Sigmoid colon (tissue), 6 donors: ENCODE measurements at regions not wholly inside any gene's neighbourhood (a gene's known extent, or its start where the extent isn't known, plus 50 kb on each side); places are given as distances from the start of the nearest gene placed in this dataset.

ENCODE experiments used
- DNase-seq: peaks from one replicate; pipeline ENCODE4 v3.0.0-alpha.2; 2019
- H3K27ac ChIP-seq, 4 donors: fragments of 200-600 bp; sonication (generic); one replicate each; pipeline ENCODE4 v1.5.1; 2016 to 2019; ENCODE audit warnings: mild to moderate bottlenecking in 1 of 4
- H3K27me3 ChIP-seq, 3 donors: fragments of 200-600 bp; sonication (generic); one replicate each; pipeline ENCODE4 v1.5.1; 2019; ENCODE audit warnings: mild to moderate bottlenecking in 1 of 3
- H3K36me3 ChIP-seq, 4 donors: fragments of 200-600 bp; sonication (generic); one replicate each; pipeline ENCODE4 v1.5.1; 2016 to 2019
- H3K4me1 ChIP-seq, 4 donors: fragments of 200-600 bp; sonication (generic); one replicate each; pipeline ENCODE4 v1.5.1; 2017 to 2019
- H3K4me3 ChIP-seq, 4 donors: fragments of 200-600 bp; sonication (generic); one replicate each; pipeline ENCODE4 v1.5.1; 2017 to 2019; ENCODE audit warnings: mild to moderate bottlenecking in 2 of 4, moderate library complexity in 1 of 4
- H3K9me3 ChIP-seq, 4 donors: fragments of 200-600 bp in 3 of 4; sonication (generic) in 3 of 4; one replicate each; pipeline versions ENCODE4 v1.5.1 to v1.6.1; 2013 to 2019
- CTCF ChIP-seq, 4 experiments: fragments of 450-650 bp in 3 of 4; fragments of 200-600 bp in 1 of 4; IDR thresholded peaks; one replicate each; pipeline ENCODE4 v1.5.1; 2016 to 2019; ENCODE audit warnings: antibody characterized with exemption in 4 of 4, mild to moderate bottlenecking in 3 of 4, moderate library complexity in 2 of 4
- EP300 ChIP-seq, 4 donors: sonication (generic); formaldehyde crosslinking; IDR thresholded peaks; one replicate each; pipeline ENCODE4 v1.6.1; 2017; ENCODE audit warnings: antibody characterized with exemption in 4 of 4
- POLR2A ChIP-seq, 2 donors: fragments of 450-650 bp; IDR thresholded peaks; one replicate each; pipeline ENCODE4 v1.6.1; 2016; ENCODE audit warnings: antibody characterized with exemption in 2 of 2, mild to moderate bottlenecking in 2 of 2, moderate library complexity in 2 of 2
- POLR2AphosphoS5 ChIP-seq, 4 donors: sonication (generic); formaldehyde crosslinking; IDR thresholded peaks; one replicate each; pipeline ENCODE4 v1.6.1; 2017; ENCODE audit warnings: antibody characterized with exemption in 4 of 4
- WGBS, 2 donors: extraction: QIAGEN DNeasy Blood & Tissue Kit; methylation state at CpG; one replicate each; pipeline ENCODE4 v1.1.7; 2013; 5-methylcytosine and 5-hydroxymethylcytosine counted together
- intact Hi-C: fragments of 100-400 bp; cut with DNase I; formaldehyde crosslinking; loops from one replicate; pipeline ENCODE4 v1.15.1; 2023
- donor health status: healthy with polysubstance abuse.
- donor health status: healthy.

- no peak for TF ChIP-seq POLR2A (IDR thresholded peaks at IDR 0.05)
- no peak for TF ChIP-seq POLR2AphosphoS5 (IDR thresholded peaks at IDR 0.05)
- TF ChIP-seq CTCF (IDR thresholded peaks at IDR 0.05) = no peak
- TF ChIP-seq EP300 (IDR thresholded peaks at IDR 0.05) = no peak
- no peak overlapping the region for H3K4me3 ChIP-seq
- no peaks in the 10 kb centered on the region for H3K27me3 ChIP-seq
- H3K4me1 ChIP-seq = no peaks in the 10 kb centered on the region
- no peaks in the 10 kb centered on the region for H3K36me3 ChIP-seq
- intact Hi-C loops = no loop called here
- H3K27ac ChIP-seq = no peak overlapping the region
- no peaks in the 10 kb centered on the region for H3K9me3 ChIP-seq
- DNase-seq = no peak
Observed at GRCh38 chr6:84467296-84467695, 239.9 kb upstream of the CEP162 start.

- no peak overlapping the region for H3K27ac ChIP-seq
- intact Hi-C loops = no loop called here
Observed at GRCh38 chr6:84466511-84466910, 239.1 kb upstream of the CEP162 start.

GRCh38 chr6:84464471-84464870 lies 237.0 kb upstream of the CEP162 start:
- TF ChIP-seq POLR2AphosphoS5 (IDR thresholded peaks at IDR 0.05) = no peak
- TF ChIP-seq EP300 (IDR thresholded peaks at IDR 0.05) = no peak
- no peak for TF ChIP-seq CTCF (IDR thresholded peaks at IDR 0.05)
- no peak for TF ChIP-seq POLR2A (IDR thresholded peaks at IDR 0.05)
- Histone ChIP-seq H3K27me3 (no peaks in the 10 kb centered on the region), H3K27ac (no peak overlapping the region), H3K4me1 (no peaks in the 10 kb centered on the region), H3K4me3 (no peak overlapping the region), H3K36me3 (no peaks in the 10 kb centered on the region), H3K9me3 (no peaks in the 10 kb centered on the region)
- no peak for DNase-seq
- intact Hi-C loops = no loop called here
- 88 to 90% methylated on average over 2 of the region's 2 CpGs for WGBS, 2 donors

More at GRCh38 chr6:84466511-84466910, 239.1 kb upstream of the CEP162 start:
- DNase-seq = no peak
- Histone ChIP-seq H3K27me3 (no peaks in the 10 kb centered on the region), H3K9me3 (no peaks in the 10 kb centered on the region), H3K4me1 (no peaks in the 10 kb centered on the region), H3K36me3 (no peaks in the 10 kb centered on the region), H3K4me3 (no peak overlapping the region)
- no peak for TF ChIP-seq CTCF (IDR thresholded peaks at IDR 0.05)
- TF ChIP-seq EP300 (IDR thresholded peaks at IDR 0.05) = no peak
- no peak for TF ChIP-seq POLR2AphosphoS5 (IDR thresholded peaks at IDR 0.05)
- no peak for TF ChIP-seq POLR2A (IDR thresholded peaks at IDR 0.05)
- 33 to 45% methylated on average over 4 of the region's 4 CpGs for WGBS, 2 donors

- Histone ChIP-seq H3K27ac (no peak overlapping the region), H3K9me3 (no peaks in the 10 kb centered on the region), H3K36me3 (no peaks in the 10 kb centered on the region), H3K4me1 (no peaks in the 10 kb centered on the region), H3K27me3 (no peaks in the 10 kb centered on the region), H3K4me3 (no peak overlapping the region)
- whole genome bisulfite sequencing, 2 donors = 75 to 86% methylated on average over 1 of the region's 1 CpG
- TF ChIP-seq CTCF (IDR thresholded peaks at IDR 0.05) (no peak), POLR2A (IDR thresholded peaks at IDR 0.05) (no peak), EP300 (IDR thresholded peaks at IDR 0.05) (no peak), POLR2AphosphoS5 (IDR thresholded peaks at IDR 0.05) (no peak)
- intact Hi-C loops = no loop called here
- no peak for DNase-seq
Observed at GRCh38 chr6:84462698-84463097, 235.3 kb upstream of the CEP162 start.

GRCh38 chr6:84461461-84461860 lies 234.0 kb upstream of the CEP162 start:
- Histone ChIP-seq H3K4me3 (no peak overlapping the region), H3K36me3 (no peaks in the 10 kb centered on the region), H3K27ac (no peak overlapping the region), H3K9me3 (no peaks in the 10 kb centered on the region), H3K27me3 (no peaks in the 10 kb centered on the region), H3K4me1 (no peaks in the 10 kb centered on the region)
- intact Hi-C loops = no loop called here
- DNase-seq = no peak
- 73 to 90% methylated on average over 4 of the region's 4 CpGs for WGBS, 2 donors
- no peak for TF ChIP-seq CTCF (IDR thresholded peaks at IDR 0.05)
- no peak for TF ChIP-seq POLR2A (IDR thresholded peaks at IDR 0.05)
- TF ChIP-seq POLR2AphosphoS5 (IDR thresholded peaks at IDR 0.05) = no peak
- TF ChIP-seq EP300 (IDR thresholded peaks at IDR 0.05) = no peak
